H1 (cell line): ENCODE measurements at regions not wholly inside any gene's neighbourhood (a gene's known extent, or its start where the extent isn't known, plus 50 kb on each side); places are given as distances from the start of the nearest gene placed in this dataset.

Source experiments
- ASH2L ChIP-seq: fragments of 200-600, 300-600 bp; sonication (generic); IDR thresholded peaks from one replicate; pipeline ENCODE4 v1.7.1; 2017; ENCODE audit warnings: low read length
- EZH2 ChIP-seq: fragments of 200-600 bp; sonication (generic); IDR thresholded peaks from 2 replicates; pipeline ENCODE4 v1.7.1; 2012; ENCODE audit warnings: low read depth, mild to moderate bottlenecking, moderate library complexity, low read length, inconsistent platforms; ENCODE audit not compliant: severe bottlenecking
- HDAC2 ChIP-seq, 2 experiments: fragments of 300-600 bp in 1 of 2; sonication (generic) in 1 of 2; IDR thresholded peaks; 2 replicates each; pipeline ENCODE4 v1.6.1; 2011 to 2012; ENCODE audit warnings: low read depth in 2 of 2, low read length in 2 of 2, mild to moderate bottlenecking in 2 of 2, moderate library complexity in 2 of 2, borderline replicate concordance in 1 of 2, inconsistent platforms in 1 of 2
- SAP30 ChIP-seq: fragments of 300-600 bp; sonication (generic); IDR thresholded peaks from 2 replicates; pipeline ENCODE4 v1.7.1; 2012; ENCODE audit warnings: low read length, moderate library complexity, mild to moderate bottlenecking, inconsistent platforms; ENCODE audit not compliant: insufficient read depth, insufficient replicate concordance
- SIX5 ChIP-seq: IDR thresholded peaks from 2 replicates; pipeline ENCODE4 v1.6.1; 2011; ENCODE audit warnings: mild to moderate bottlenecking, low read depth, low read length
- SP4 ChIP-seq: IDR thresholded peaks from 2 replicates; pipeline ENCODE4 v1.6.1; 2012; ENCODE audit warnings: low read length, inconsistent platforms
- TBP ChIP-seq: IDR thresholded peaks from 2 replicates; pipeline ENCODE4 v1.6.1; 2011; ENCODE audit warnings: low read depth, low read length, improper control_type of control experiment
- TF ChIP-seq, protein P1 (sequence below): fragments of 300-600 bp; sonication (generic); IDR thresholded peaks from 2 replicates; pipeline ENCODE4 v1.7.1; 2012; ENCODE audit warnings: low read length, moderate library complexity, mild to moderate bottlenecking, inconsistent platforms; ENCODE audit not compliant: insufficient replicate concordance
- TF ChIP-seq, protein P2 (sequence below): IDR thresholded peaks from 2 replicates; pipeline ENCODE4 v1.6.1; 2012; ENCODE audit warnings: inconsistent platforms
- TF ChIP-seq, protein P3 (sequence below): IDR thresholded peaks from 2 replicates; pipeline ENCODE4 v1.6.1; 2011; ENCODE audit warnings: low read length, improper control_type of control experiment

DNA sequence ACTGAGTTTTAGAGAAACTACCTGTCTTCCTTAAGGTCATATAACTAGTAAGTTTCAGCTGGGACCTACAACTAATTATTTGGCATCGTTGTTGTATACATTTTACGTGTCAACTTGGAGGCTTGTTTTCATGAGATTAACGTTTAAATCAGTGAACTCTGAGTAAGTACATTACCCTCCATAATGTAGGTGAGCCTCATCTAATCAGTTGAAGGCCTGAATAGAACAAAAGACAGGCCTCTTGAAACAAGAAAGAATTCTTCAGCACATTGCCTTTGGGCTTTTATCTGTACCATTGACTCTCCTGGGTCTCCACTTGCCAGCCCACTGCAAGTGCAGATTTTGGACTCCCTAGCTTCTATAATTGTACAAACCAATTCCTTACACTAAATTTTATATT is 364.6 kb downstream of the ADGRL2 start (continued):
- TF ChIP-seq, protein P1, sequence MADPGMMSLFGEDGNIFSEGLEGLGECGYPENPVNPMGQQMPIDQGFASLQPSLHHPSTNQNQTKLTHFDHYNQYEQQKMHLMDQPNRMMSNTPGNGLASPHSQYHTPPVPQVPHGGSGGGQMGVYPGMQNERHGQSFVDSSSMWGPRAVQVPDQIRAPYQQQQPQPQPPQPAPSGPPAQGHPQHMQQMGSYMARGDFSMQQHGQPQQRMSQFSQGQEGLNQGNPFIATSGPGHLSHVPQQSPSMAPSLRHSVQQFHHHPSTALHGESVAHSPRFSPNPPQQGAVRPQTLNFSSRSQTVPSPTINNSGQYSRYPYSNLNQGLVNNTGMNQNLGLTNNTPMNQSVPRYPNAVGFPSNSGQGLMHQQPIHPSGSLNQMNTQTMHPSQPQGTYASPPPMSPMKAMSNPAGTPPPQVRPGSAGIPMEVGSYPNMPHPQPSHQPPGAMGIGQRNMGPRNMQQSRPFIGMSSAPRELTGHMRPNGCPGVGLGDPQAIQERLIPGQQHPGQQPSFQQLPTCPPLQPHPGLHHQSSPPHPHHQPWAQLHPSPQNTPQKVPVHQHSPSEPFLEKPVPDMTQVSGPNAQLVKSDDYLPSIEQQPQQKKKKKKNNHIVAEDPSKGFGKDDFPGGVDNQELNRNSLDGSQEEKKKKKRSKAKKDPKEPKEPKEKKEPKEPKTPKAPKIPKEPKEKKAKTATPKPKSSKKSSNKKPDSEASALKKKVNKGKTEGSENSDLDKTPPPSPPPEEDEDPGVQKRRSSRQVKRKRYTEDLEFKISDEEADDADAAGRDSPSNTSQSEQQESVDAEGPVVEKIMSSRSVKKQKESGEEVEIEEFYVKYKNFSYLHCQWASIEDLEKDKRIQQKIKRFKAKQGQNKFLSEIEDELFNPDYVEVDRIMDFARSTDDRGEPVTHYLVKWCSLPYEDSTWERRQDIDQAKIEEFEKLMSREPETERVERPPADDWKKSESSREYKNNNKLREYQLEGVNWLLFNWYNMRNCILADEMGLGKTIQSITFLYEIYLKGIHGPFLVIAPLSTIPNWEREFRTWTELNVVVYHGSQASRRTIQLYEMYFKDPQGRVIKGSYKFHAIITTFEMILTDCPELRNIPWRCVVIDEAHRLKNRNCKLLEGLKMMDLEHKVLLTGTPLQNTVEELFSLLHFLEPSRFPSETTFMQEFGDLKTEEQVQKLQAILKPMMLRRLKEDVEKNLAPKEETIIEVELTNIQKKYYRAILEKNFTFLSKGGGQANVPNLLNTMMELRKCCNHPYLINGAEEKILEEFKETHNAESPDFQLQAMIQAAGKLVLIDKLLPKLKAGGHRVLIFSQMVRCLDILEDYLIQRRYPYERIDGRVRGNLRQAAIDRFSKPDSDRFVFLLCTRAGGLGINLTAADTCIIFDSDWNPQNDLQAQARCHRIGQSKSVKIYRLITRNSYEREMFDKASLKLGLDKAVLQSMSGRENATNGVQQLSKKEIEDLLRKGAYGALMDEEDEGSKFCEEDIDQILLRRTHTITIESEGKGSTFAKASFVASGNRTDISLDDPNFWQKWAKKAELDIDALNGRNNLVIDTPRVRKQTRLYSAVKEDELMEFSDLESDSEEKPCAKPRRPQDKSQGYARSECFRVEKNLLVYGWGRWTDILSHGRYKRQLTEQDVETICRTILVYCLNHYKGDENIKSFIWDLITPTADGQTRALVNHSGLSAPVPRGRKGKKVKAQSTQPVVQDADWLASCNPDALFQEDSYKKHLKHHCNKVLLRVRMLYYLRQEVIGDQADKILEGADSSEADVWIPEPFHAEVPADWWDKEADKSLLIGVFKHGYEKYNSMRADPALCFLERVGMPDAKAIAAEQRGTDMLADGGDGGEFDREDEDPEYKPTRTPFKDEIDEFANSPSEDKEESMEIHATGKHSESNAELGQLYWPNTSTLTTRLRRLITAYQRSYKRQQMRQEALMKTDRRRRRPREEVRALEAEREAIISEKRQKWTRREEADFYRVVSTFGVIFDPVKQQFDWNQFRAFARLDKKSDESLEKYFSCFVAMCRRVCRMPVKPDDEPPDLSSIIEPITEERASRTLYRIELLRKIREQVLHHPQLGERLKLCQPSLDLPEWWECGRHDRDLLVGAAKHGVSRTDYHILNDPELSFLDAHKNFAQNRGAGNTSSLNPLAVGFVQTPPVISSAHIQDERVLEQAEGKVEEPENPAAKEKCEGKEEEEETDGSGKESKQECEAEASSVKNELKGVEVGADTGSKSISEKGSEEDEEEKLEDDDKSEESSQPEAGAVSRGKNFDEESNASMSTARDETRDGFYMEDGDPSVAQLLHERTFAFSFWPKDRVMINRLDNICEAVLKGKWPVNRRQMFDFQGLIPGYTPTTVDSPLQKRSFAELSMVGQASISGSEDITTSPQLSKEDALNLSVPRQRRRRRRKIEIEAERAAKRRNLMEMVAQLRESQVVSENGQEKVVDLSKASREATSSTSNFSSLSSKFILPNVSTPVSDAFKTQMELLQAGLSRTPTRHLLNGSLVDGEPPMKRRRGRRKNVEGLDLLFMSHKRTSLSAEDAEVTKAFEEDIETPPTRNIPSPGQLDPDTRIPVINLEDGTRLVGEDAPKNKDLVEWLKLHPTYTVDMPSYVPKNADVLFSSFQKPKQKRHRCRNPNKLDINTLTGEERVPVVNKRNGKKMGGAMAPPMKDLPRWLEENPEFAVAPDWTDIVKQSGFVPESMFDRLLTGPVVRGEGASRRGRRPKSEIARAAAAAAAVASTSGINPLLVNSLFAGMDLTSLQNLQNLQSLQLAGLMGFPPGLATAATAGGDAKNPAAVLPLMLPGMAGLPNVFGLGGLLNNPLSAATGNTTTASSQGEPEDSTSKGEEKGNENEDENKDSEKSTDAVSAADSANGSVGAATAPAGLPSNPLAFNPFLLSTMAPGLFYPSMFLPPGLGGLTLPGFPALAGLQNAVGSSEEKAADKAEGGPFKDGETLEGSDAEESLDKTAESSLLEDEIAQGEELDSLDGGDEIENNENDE: no peak
- no peak for TF ChIP-seq ASH2L
- TF ChIP-seq HDAC2 (IDR thresholded peaks at IDR 0.05; ENCODE audit: borderline replicate concordance in 1 of 2, low read depth in 2 of 2, low read length in 2 of 2): no peak
- TF ChIP-seq, protein P2, sequence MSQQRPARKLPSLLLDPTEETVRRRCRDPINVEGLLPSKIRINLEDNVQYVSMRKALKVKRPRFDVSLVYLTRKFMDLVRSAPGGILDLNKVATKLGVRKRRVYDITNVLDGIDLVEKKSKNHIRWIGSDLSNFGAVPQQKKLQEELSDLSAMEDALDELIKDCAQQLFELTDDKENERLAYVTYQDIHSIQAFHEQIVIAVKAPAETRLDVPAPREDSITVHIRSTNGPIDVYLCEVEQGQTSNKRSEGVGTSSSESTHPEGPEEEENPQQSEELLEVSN: no peak
- TF ChIP-seq, protein P3, sequence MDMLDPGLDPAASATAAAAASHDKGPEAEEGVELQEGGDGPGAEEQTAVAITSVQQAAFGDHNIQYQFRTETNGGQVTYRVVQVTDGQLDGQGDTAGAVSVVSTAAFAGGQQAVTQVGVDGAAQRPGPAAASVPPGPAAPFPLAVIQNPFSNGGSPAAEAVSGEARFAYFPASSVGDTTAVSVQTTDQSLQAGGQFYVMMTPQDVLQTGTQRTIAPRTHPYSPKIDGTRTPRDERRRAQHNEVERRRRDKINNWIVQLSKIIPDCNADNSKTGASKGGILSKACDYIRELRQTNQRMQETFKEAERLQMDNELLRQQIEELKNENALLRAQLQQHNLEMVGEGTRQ: no peak
- no peak for TF ChIP-seq SP4
- no peak for TF ChIP-seq SIX5
- TF ChIP-seq TBP: no peak
- TF ChIP-seq SAP30: no peak
- TF ChIP-seq EZH2: no peak
